HL-60 (cell line): ENCODE measurements at regions not wholly inside any gene's neighbourhood (a gene's known extent, or its start where the extent isn't known, plus 50 kb on each side); places are given as distances from the start of the nearest gene placed in this dataset.

Source experiments
- DNase-seq, 2 experiments: peaks; one replicate each; pipeline ENCODE4 v3.0.0-alpha.2; 2010 to 2020; ENCODE audit warnings: low read depth in 1 of 2, low spot score in 1 of 2
- H3K27ac ChIP-seq: fragments of 250-450 bp; sonication (Bioruptor Pico); replicated peaks from 2 replicates; pipeline ENCODE4 v1.5.1; 2020; ENCODE audit warnings: mild to moderate bottlenecking, moderate library complexity
- H3K27me3 ChIP-seq: fragments of 250-450 bp; sonication (Bioruptor Pico); 2 replicates; pipeline ENCODE4 v1.5.1; 2021; ENCODE audit warnings: mild to moderate bottlenecking, moderate library complexity; ENCODE audit not compliant: insufficient read depth, poor library complexity, severe bottlenecking
- H3K4me3 ChIP-seq: replicated peaks from 2 replicates; pipeline ENCODE4 v1.5.1; 2011; ENCODE audit warnings: mild to moderate bottlenecking, control low read depth, low read length; ENCODE audit not compliant: insufficient read depth
- CTCF ChIP-seq: IDR thresholded peaks from one replicate; pipeline ENCODE4 v1.5.1; 2011; ENCODE audit warnings: low read length, control low read depth, inconsistent platforms; ENCODE audit not compliant: insufficient read depth
- GABPA ChIP-seq: IDR thresholded peaks from 2 replicates; pipeline ENCODE4 v1.6.1; 2012; ENCODE audit warnings: low read depth
- POLR2AphosphoS5 ChIP-seq: IDR thresholded peaks from 2 replicates; pipeline ENCODE4 v1.6.1; 2012; ENCODE audit warnings: low read depth
- REST ChIP-seq: IDR thresholded peaks from 2 replicates; pipeline ENCODE4 v1.6.1; 2012; ENCODE audit warnings: low read depth; ENCODE audit not compliant: insufficient replicate concordance
- SPI1 ChIP-seq: IDR thresholded peaks from 2 replicates; pipeline ENCODE4 v1.6.1; 2012; ENCODE audit warnings: low read depth, mild to moderate bottlenecking, borderline replicate concordance

GRCh38 chr7:52018680-52019054 is 702.1 kb upstream of the COBL start:
- Histone ChIP-seq H3K4me3 (no peak overlapping the region), H3K27ac (no peak overlapping the region)
- DNase-seq = no peak

GRCh38 chr7:52017802-52018679 is 701.4 kb upstream of the COBL start:
- peak; percentile 1 to 14 for DNase-seq
- Histone ChIP-seq H3K27me3 (no peaks in the 10 kb centered on the region), H3K4me3 (no peak overlapping the region), H3K27ac (no peak overlapping the region)
- TF ChIP-seq CTCF (peak; percentile 21), GABPA (no peak), POLR2AphosphoS5 (no peak)

More at GRCh38 chr7:52018680-52019054, 702.1 kb upstream of the COBL start:
- H3K27me3 ChIP-seq = no peaks in the 10 kb centered on the region
- TF ChIP-seq GABPA (no peak), REST (no peak), CTCF (no peak), SPI1 (no peak), POLR2AphosphoS5 (no peak)

GRCh38 chr7:52009181-52009580 is 692.6 kb upstream of the COBL start:
- Histone ChIP-seq H3K4me3 (no peak overlapping the region), H3K27ac (no peak overlapping the region), H3K27me3 (no peaks in the 10 kb centered on the region)
- no peak for DNase-seq
- no peak for TF ChIP-seq GABPA
- TF ChIP-seq SPI1 = no peak
- no peak for TF ChIP-seq POLR2AphosphoS5
- no peak for TF ChIP-seq REST
- TF ChIP-seq CTCF = no peak
